Natural killer cell (primary cell): ENCODE measurements at regions not wholly inside any gene's neighbourhood (a gene's known extent, or its start where the extent isn't known, plus 50 kb on each side); places are given as distances from the start of the nearest gene placed in this dataset.

ENCODE experiments used
- ATAC-seq, 3 donors: fragments of 150-1000 bp in 2 of 3; fragments of 200-7000 bp in 1 of 3; cut with Tn5 transposase; 1 replicate in 1 of 3; 2 replicates in 2 of 3; pipeline ENCODE4 v1.10.0; 2021; ENCODE audit warnings: mild to moderate bottlenecking in 2 of 3, moderate library complexity in 2 of 3
- DNase-seq, 2 donors: peaks; one replicate each; pipeline versions ENCODE4 v3.0.0 to v3.0.0-alpha.2; 2013 to 2021; ENCODE audit warnings: mixed read lengths in 1 of 2
- H3K27ac ChIP-seq: one replicate; pipeline ENCODE4 v1.5.1; 2013; ENCODE audit warnings: mild to moderate bottlenecking, low read length
- H3K27me3 ChIP-seq: one replicate; pipeline ENCODE4 v1.6.1; 2013; ENCODE audit warnings: low read length; ENCODE audit not compliant: control insufficient read depth, insufficient read depth
- H3K36me3 ChIP-seq: one replicate; pipeline ENCODE4 v1.6.1; 2013; ENCODE audit warnings: low read length; ENCODE audit not compliant: control insufficient read depth, insufficient read depth
- H3K4me1 ChIP-seq: one replicate; pipeline ENCODE4 v1.6.1; 2013; ENCODE audit warnings: low read length; ENCODE audit not compliant: control insufficient read depth, insufficient read depth
- H3K4me3 ChIP-seq: one replicate; pipeline ENCODE4 v1.5.1; 2013; ENCODE audit warnings: low read length
- H3K9me3 ChIP-seq: one replicate; pipeline ENCODE4 v1.6.1; 2013; ENCODE audit warnings: low read length; ENCODE audit not compliant: control insufficient read depth, insufficient read depth
- H3K27ac Mint-ChIP-seq, 2 donors: one replicate each; pipeline ENCODE4 v1.8.0; 2022; ENCODE audit warnings: mild to moderate bottlenecking in 2 of 2, mixed read lengths in 2 of 2, moderate library complexity in 1 of 2
- H3K27me3 Mint-ChIP-seq, 2 donors: one replicate each; pipeline ENCODE4 v1.8.0; 2022; ENCODE audit warnings: low read depth in 2 of 2, mixed read lengths in 2 of 2
- H3K36me3 Mint-ChIP-seq: one replicate; pipeline ENCODE4 v1.8.0; 2022; ENCODE audit warnings: mixed read lengths
- H3K4me1 Mint-ChIP-seq, 2 donors: one replicate each; pipeline ENCODE4 v1.8.0; 2022; ENCODE audit warnings: mixed read lengths in 2 of 2
- H3K4me3 Mint-ChIP-seq: one replicate; pipeline ENCODE4 v1.8.0; 2022; ENCODE audit warnings: mild to moderate bottlenecking, moderate library complexity, mixed read lengths
- H3K9me3 Mint-ChIP-seq, 2 donors: one replicate each; pipeline ENCODE4 v1.8.0; 2022; ENCODE audit warnings: mixed read lengths in 2 of 2
- WGBS: methylation state at CpG from one replicate; pipeline ENCODE4 v1.1.7; 2013; ENCODE audit warnings: missing lambda C conversion rate; ENCODE audit not compliant: insufficient coverage; 5-methylcytosine and 5-hydroxymethylcytosine counted together
- intact Hi-C: fragments of 100-400 bp; cut with micrococcal nuclease; formaldehyde crosslinking; loops from one replicate; pipeline ENCODE4 v1.14.2; 2022
- TF ChIP-seq, protein P1 (sequence below): fragments of 200-600 bp; IDR thresholded peaks from one replicate; pipeline ENCODE4 v1.8.0; 2022; ENCODE audit warnings: antibody characterized with exemption

DNA sequence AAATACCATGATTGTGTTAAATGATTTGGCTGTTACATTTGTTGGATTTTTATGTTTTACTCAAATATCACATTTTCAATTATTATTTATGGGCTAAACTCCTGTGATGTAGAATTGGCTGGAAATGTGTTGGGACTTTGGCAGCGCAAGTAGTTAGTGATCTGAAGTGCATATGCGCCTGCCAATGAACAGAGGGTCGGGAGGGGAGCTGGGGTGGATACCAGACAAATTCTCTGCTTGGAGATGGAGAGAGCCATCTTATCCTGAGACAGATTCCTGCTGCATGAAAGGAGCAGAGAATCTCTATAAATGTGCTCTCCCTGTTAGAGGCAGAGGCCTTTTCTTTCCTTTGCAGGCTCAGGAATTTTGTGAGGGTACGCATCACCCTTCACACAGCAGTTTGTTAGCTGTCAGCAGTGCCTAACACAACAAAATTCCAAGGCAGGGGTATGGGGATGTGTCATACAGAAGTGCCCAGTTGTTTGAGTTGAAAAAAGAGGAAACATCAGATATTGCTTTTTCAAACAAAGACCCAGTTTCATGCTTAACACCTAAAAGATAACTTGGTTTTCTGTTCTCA, 489.1 kb downstream of the CSNK1G3 start:
- H3K27me3 Mint-ChIP-seq: no peaks in the 10 kb centered on the region
- H3K4me3 ChIP-seq: no peak overlapping the region
- ATAC-seq (no peak), DNase-seq (no peak)
- no peaks in the 10 kb centered on the region for H3K36me3 Mint-ChIP-seq
- intact Hi-C loops: no loop called here
- TF ChIP-seq, protein P1, sequence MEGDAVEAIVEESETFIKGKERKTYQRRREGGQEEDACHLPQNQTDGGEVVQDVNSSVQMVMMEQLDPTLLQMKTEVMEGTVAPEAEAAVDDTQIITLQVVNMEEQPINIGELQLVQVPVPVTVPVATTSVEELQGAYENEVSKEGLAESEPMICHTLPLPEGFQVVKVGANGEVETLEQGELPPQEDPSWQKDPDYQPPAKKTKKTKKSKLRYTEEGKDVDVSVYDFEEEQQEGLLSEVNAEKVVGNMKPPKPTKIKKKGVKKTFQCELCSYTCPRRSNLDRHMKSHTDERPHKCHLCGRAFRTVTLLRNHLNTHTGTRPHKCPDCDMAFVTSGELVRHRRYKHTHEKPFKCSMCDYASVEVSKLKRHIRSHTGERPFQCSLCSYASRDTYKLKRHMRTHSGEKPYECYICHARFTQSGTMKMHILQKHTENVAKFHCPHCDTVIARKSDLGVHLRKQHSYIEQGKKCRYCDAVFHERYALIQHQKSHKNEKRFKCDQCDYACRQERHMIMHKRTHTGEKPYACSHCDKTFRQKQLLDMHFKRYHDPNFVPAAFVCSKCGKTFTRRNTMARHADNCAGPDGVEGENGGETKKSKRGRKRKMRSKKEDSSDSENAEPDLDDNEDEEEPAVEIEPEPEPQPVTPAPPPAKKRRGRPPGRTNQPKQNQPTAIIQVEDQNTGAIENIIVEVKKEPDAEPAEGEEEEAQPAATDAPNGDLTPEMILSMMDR: no peak
- H3K27me3 ChIP-seq: no peaks in the 10 kb centered on the region
- H3K9me3 ChIP-seq: no peaks in the 10 kb centered on the region
- H3K4me1 Mint-ChIP-seq: no peaks in the 10 kb centered on the region
- H3K27ac Mint-ChIP-seq: no peak overlapping the region
- H3K4me3 Mint-ChIP-seq: no peak overlapping the region
- peaks cover 0 to 5% of the 10 kb centered on the region in 2 donors for H3K9me3 Mint-ChIP-seq
- 85% methylated on average over 3 of the region's 4 CpGs for WGBS
- no peaks in the 10 kb centered on the region for H3K36me3 ChIP-seq
- H3K4me1 ChIP-seq: no peaks in the 10 kb centered on the region
- no peak overlapping the region for H3K27ac ChIP-seq

DNA sequence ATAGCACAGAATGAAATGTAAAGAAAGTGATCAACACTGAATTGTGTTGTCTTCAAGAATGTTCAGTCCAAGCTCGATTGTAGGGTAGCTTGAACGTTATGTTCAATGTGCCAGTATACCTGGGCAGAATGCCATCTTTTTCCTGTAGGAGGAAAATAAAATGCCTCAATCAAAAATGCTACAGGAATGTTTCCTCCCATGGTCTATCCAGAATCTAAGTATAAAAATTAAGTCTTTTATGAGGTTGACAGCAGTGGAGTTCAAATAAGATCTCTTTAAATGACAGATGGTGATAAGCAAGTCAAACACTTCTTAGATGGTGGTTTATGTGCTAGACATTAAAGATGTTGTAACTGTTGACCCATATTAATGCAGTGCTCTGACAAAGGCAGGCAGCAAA, 488.6 kb downstream of the CSNK1G3 start:
- no peaks in the 10 kb centered on the region for H3K9me3 ChIP-seq
- intact Hi-C loops: no loop called here

DNA sequence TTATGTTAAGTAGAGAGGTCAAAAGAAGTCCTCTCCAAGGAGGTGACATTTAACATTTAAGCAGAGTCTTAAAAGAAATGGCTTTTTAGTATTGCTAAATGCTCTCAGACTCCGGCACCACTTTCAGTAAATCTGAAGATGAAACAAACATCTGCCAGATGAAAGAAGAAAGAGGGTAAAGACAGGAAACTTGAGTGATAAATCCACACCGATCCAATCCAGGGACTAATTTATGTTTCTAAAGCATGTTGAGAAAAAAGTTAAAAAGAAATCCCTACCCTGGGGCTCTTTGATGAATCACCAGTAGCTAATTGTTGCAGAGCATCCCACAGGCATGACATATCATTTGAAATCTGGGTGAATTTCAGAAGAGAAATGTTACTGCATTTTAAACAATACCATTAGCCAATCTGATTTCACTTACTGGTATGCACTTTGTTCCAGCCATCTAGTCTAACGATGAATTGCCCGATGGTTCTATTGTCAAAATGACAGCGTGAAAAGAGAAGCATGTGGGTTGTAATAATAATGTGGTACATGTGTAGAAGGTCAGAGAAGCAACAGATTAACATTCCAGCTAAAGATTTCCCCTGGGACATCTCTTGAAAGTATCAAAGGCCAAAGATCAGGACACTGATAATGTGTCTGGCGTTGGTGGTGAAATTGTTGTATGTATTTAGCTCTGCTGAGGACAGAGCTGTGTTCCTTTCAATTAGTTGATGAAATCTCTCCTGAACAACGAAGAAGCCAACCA, 485.7 kb downstream of the CSNK1G3 start:
- no peaks in the 10 kb centered on the region for H3K27me3 ChIP-seq
- no peak overlapping the region for H3K27ac ChIP-seq
- no peaks in the 10 kb centered on the region for H3K36me3 Mint-ChIP-seq
- H3K36me3 ChIP-seq: no peaks in the 10 kb centered on the region
- DNase-seq: no peak
- H3K4me1 ChIP-seq: no peaks in the 10 kb centered on the region
- H3K9me3 Mint-ChIP-seq: peaks cover 6 to 8% of the 10 kb centered on the region in 2 donors
- H3K4me3 ChIP-seq: no peak overlapping the region
- no peaks in the 10 kb centered on the region for H3K27me3 Mint-ChIP-seq
- no peaks in the 10 kb centered on the region for H3K4me1 Mint-ChIP-seq
- WGBS: 68% methylated on average over 6 of the region's 7 CpGs
- TF ChIP-seq, protein P1: no peak
- intact Hi-C loops: no loop called here
- no peak for ATAC-seq
- no peak overlapping the region for H3K27ac Mint-ChIP-seq
- no peaks in the 10 kb centered on the region for H3K9me3 ChIP-seq
- H3K4me3 Mint-ChIP-seq: no peak overlapping the region

More for the DNA sequence above, 488.6 kb downstream of the CSNK1G3 start:
- H3K4me1 Mint-ChIP-seq: no peaks in the 10 kb centered on the region
- TF ChIP-seq, protein P1: no peak
- H3K27ac Mint-ChIP-seq: no peak overlapping the region
- no peak overlapping the region for H3K4me3 Mint-ChIP-seq
- Histone ChIP-seq H3K36me3 (no peaks in the 10 kb centered on the region), H3K27me3 (no peaks in the 10 kb centered on the region), H3K4me3 (no peak overlapping the region), H3K4me1 (no peaks in the 10 kb centered on the region), H3K27ac (no peak overlapping the region)
- H3K27me3 Mint-ChIP-seq: no peaks in the 10 kb centered on the region
- no peaks in the 10 kb centered on the region for H3K36me3 Mint-ChIP-seq
- ATAC-seq (no peak), DNase-seq (no peak)
- peaks cover 3 to 8% of the 10 kb centered on the region in 2 donors for H3K9me3 Mint-ChIP-seq
- 86% methylated on average over 2 of the region's 2 CpGs for WGBS

DNA sequence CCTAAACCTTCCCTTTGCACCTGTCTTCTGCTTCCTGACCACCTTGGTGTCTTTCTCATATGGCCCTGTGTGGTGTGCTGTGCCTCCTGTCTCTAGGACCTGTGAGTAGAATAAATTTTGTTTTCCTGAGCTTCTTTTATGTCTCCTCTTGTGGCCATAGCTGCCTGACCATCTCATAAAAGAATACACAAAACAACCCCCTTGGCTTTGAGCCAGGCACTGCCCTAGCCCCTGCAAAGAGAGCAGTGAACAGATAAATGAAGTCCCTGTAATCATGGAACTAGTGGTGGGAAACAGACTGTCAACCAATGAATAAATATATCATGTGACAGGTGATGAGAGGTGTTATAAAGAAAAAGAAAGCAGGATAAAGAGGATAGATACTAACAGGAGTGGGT, 485.1 kb downstream of the CSNK1G3 start:
- Mint-ChIP-seq H3K36me3 (no peaks in the 10 kb centered on the region), H3K4me1 (no peaks in the 10 kb centered on the region), H3K27me3 (no peaks in the 10 kb centered on the region), H3K4me3 (no peak overlapping the region), H3K27ac (no peak overlapping the region), H3K9me3 (peaks cover 5 to 6% of the 10 kb centered on the region in 2 donors)
- no peak for DNase-seq
- no peak for ATAC-seq
- Histone ChIP-seq H3K36me3 (no peaks in the 10 kb centered on the region), H3K27ac (no peak overlapping the region), H3K9me3 (no peaks in the 10 kb centered on the region), H3K27me3 (no peaks in the 10 kb centered on the region), H3K4me3 (no peak overlapping the region), H3K4me1 (no peaks in the 10 kb centered on the region)
- intact Hi-C loops: no loop called here
- TF ChIP-seq, protein P1: no peak
